B cell (primary cell): ENCODE measurements at regions not wholly inside any gene's neighbourhood (a gene's known extent, or its start where the extent isn't known, plus 50 kb on each side); places are given as distances from the start of the nearest gene placed in this dataset.

Experiments used
- ATAC-seq: fragments of 200-7000 bp; cut with Tn5 transposase; one replicate; pipeline ENCODE4 v1.10.0; 2021; ENCODE audit warnings: low read depth, mild to moderate bottlenecking, moderate number of reproducible peaks, moderate library complexity
- CTCF ChIA-PET: fragments of 350-600 bp; sonication (Branson Sonifier 250); formaldehyde crosslinking; loops from one replicate; lab custom pipeline; 2021; ENCODE audit warnings: antibody characterized with exemption, inconsistent platforms; lab: Charles Lee
- POLR2A ChIA-PET: fragments of 350-600 bp; sonication (Branson Sonifier 250); formaldehyde crosslinking; loops from one replicate; lab custom pipeline; 2021; ENCODE audit warnings: antibody characterized with exemption; lab: Charles Lee
- DNase-seq: peaks from one replicate; pipeline ENCODE4 v3.0.0; 2013
- H2AFZ ChIP-seq: 2 replicates; pipeline ENCODE4 v1.6.1; 2012; ENCODE audit warnings: mild to moderate bottlenecking, low read depth, low read length; ENCODE audit not compliant: insufficient read depth, poor library complexity, severe bottlenecking
- H3K27ac ChIP-seq, 2 donors: 1 replicate in 1 of 2; 2 replicates in 1 of 2; pipeline ENCODE4 v1.5.1; 2012 to 2013; ENCODE audit warnings: low read length in 2 of 2, mild to moderate bottlenecking in 2 of 2, moderate library complexity in 1 of 2
- H3K27me3 ChIP-seq, 4 experiments: fragments of 200-600 bp in 1 of 4; sonication (generic) in 1 of 4; replicated peaks in 1 of 4; 1 replicate in 2 of 4; 2 replicates in 2 of 4; pipeline versions ENCODE4 v1.6.1 to v1.7.0; 2013 to 2016; ENCODE audit warnings: low read length in 3 of 4, mild to moderate bottlenecking in 2 of 4, mixed read lengths in 1 of 4, moderate library complexity in 1 of 4; ENCODE audit not compliant: insufficient read depth in 4 of 4, control insufficient read depth in 3 of 4; ENCODE audit errors: control extremely low read depth in 1 of 4
- H3K36me3 ChIP-seq, 2 experiments: replicated peaks in 1 of 2; 1 replicate in 1 of 2; 2 replicates in 1 of 2; pipeline versions ENCODE4 v1.6.1 to v1.7.1; 2013; ENCODE audit warnings: low read length in 1 of 2; ENCODE audit not compliant: insufficient read depth in 2 of 2, control insufficient read depth in 1 of 2; ENCODE audit errors: control extremely low read depth in 1 of 2, extremely low read depth in 1 of 2
- H3K4me1 ChIP-seq, 2 donors: fragments of 200-600 bp in 1 of 2; sonication (generic) in 1 of 2; 1 replicate in 1 of 2; 2 replicates in 1 of 2; pipeline versions ENCODE4 v1.5.1 to v1.6.1; 2013 to 2017; ENCODE audit warnings: low read length in 2 of 2; ENCODE audit not compliant: control insufficient read depth in 2 of 2, insufficient read depth in 2 of 2
- H3K4me2 ChIP-seq: replicated peaks from 2 replicates; pipeline ENCODE3; 2012; ENCODE audit warnings: mild to moderate bottlenecking, low read depth, low read length; ENCODE audit not compliant: poor library complexity, severe bottlenecking
- H3K4me3 ChIP-seq, 5 experiments: fragments of 200-600 bp in 1 of 5; sonication (generic) in 1 of 5; 1 replicate in 3 of 5; 2 replicates in 2 of 5; pipeline versions ENCODE4 v1.5.1 to v1.7.0; 2011 to 2016; ENCODE audit warnings: low read length in 4 of 5, mild to moderate bottlenecking in 4 of 5, low read depth in 2 of 5, control low read depth in 1 of 5, moderate library complexity in 1 of 5; ENCODE audit not compliant: insufficient read depth in 1 of 5; ENCODE audit errors: control extremely low read depth in 1 of 5, extremely low read depth in 1 of 5
- H3K79me2 ChIP-seq: fragments of 200-600 bp; sonication (generic); one replicate; pipeline ENCODE4 v1.6.0; 2016; ENCODE audit warnings: low read length; ENCODE audit not compliant: control insufficient read depth, insufficient read depth
- H3K9ac ChIP-seq: fragments of 200-600 bp; sonication (generic); 2 replicates; pipeline ENCODE4 v1.6.1; 2017; ENCODE audit warnings: mild to moderate bottlenecking, low read length, moderate library complexity
- H3K9me3 ChIP-seq, 3 donors: one replicate each; pipeline versions ENCODE4 v1.6.1 to v1.7.1; 2013; ENCODE audit warnings: low read length in 2 of 3; ENCODE audit not compliant: control insufficient read depth in 2 of 3, insufficient read depth in 1 of 3; ENCODE audit errors: control extremely low read depth in 1 of 3
- H4K20me1 ChIP-seq: 2 replicates; pipeline ENCODE4 v1.6.0; 2012; ENCODE audit warnings: mild to moderate bottlenecking, low read length; ENCODE audit not compliant: insufficient read depth, control insufficient read depth, poor library complexity, severe bottlenecking
- H3K27ac Mint-ChIP-seq: one replicate; pipeline ENCODE4 v1.8.0; 2021; ENCODE audit warnings: mixed read lengths
- H3K27me3 Mint-ChIP-seq: one replicate; pipeline ENCODE4 v1.8.0; 2021; ENCODE audit warnings: mixed read lengths
- H3K4me1 Mint-ChIP-seq: one replicate; pipeline ENCODE4 v1.8.0; 2021; ENCODE audit warnings: mixed read lengths
- H3K4me3 Mint-ChIP-seq: one replicate; pipeline ENCODE4 v1.8.0; 2021; ENCODE audit warnings: mixed read lengths
- H3K9me3 Mint-ChIP-seq: one replicate; pipeline ENCODE4 v1.8.0; 2022; ENCODE audit warnings: mixed read lengths; ENCODE audit not compliant: insufficient read depth
- CTCF ChIP-seq: fragments of 200-600 bp; IDR thresholded peaks from one replicate; pipeline ENCODE4 v1.8.0; 2022; ENCODE audit warnings: antibody characterized with exemption, mild to moderate bottlenecking
- EZH2 ChIP-seq: IDR thresholded peaks from 2 replicates; pipeline ENCODE4 v1.6.1; 2012; ENCODE audit warnings: borderline replicate concordance, low read depth, mild to moderate bottlenecking, moderate library complexity, low read length; ENCODE audit not compliant: insufficient read depth, poor library complexity, severe bottlenecking
- WGBS: methylation state at CpG from one replicate; pipeline ENCODE4 v1.1.5; 2013; ENCODE audit warnings: missing lambda C conversion rate; ENCODE audit not compliant: insufficient coverage; 5-methylcytosine and 5-hydroxymethylcytosine counted together
- intact Hi-C: fragments of 100-400 bp; cut with micrococcal nuclease; formaldehyde crosslinking; loops from one replicate; pipeline ENCODE4 v1.10.0; 2022

DNA sequence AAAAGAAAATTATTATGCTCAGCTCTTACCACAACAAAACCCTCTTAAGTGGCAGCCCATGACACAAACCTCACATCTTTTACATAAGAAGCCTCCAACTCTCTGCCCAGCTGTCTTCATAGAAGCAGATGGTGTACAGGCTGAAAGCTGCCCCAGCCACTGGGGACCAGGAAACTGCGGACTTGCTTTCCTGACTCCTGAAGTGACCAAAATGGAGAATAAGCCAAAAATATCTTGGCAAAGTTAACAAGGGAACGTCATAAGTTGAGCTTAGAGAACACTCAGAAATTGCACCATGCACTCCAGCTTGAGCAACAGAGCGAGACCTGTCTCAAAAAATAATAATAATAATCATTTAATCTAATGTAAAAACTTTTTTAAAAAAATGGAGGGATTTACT lies 160.3 kb upstream of the CDYL start:
- H2AFZ ChIP-seq: no peak overlapping the region
- no peak overlapping the region for H3K4me3 ChIP-seq
- no peaks in the 10 kb centered on the region for H3K27me3 ChIP-seq
- H3K9ac ChIP-seq: no peak overlapping the region
- Mint-ChIP-seq H3K4me1 (peaks cover 6% of the 10 kb centered on the region), H3K27me3 (peaks cover 26% of the 10 kb centered on the region), H3K27ac (no peak overlapping the region), H3K4me3 (no peak overlapping the region), H3K9me3 (no peaks in the 10 kb centered on the region)
- 40% methylated on average over 1 of the region's 3 CpGs for WGBS
- POLR2A ChIA-PET: no interaction called here
- no peak overlapping the region for H3K27ac ChIP-seq
- no peaks in the 10 kb centered on the region for H3K79me2 ChIP-seq
- H4K20me1 ChIP-seq: no peaks in the 10 kb centered on the region
- no peaks in the 10 kb centered on the region for H3K36me3 ChIP-seq
- CTCF ChIA-PET: no interaction called here
- peaks cover 0 to 3% of the 10 kb centered on the region in 2 donors for H3K4me1 ChIP-seq
- ATAC-seq: no peak
- intact Hi-C loops: no loop called here
- H3K9me3 ChIP-seq: peaks cover 0 to 3% (median 0%) of the 10 kb centered on the region in 3 donors
- no peak overlapping the region for H3K4me2 ChIP-seq
- no peak for TF ChIP-seq CTCF
- DNase-seq: no peak

- 91% methylated on average over 5 of the region's 6 CpGs for WGBS
- H3K27me3 ChIP-seq: no peaks in the 10 kb centered on the region
- H3K27ac ChIP-seq: no peak overlapping the region
- no peak for TF ChIP-seq CTCF
- no peak for TF ChIP-seq EZH2
- POLR2A ChIA-PET: no interaction called here
- CTCF ChIA-PET: no interaction called here
- peaks cover 0 to 3% (median 0%) of the 10 kb centered on the region in 3 donors for H3K9me3 ChIP-seq
- ATAC-seq: no peak
- Mint-ChIP-seq H3K27me3 (peaks cover 30% of the 10 kb centered on the region), H3K9me3 (no peaks in the 10 kb centered on the region), H3K27ac (no peak overlapping the region), H3K4me3 (no peak overlapping the region), H3K4me1 (peaks cover 8% of the 10 kb centered on the region)
- no peak overlapping the region for H3K4me3 ChIP-seq
- H3K9ac ChIP-seq: no peak overlapping the region
- H3K4me1 ChIP-seq: peaks cover 0 to 3% of the 10 kb centered on the region in 2 donors
- H3K79me2 ChIP-seq: no peaks in the 10 kb centered on the region
- H2AFZ ChIP-seq: no peak overlapping the region
- no peak for DNase-seq
- intact Hi-C loops: no loop called here
- no peaks in the 10 kb centered on the region for H4K20me1 ChIP-seq
- no peaks in the 10 kb centered on the region for H3K36me3 ChIP-seq
- no peak overlapping the region for H3K4me2 ChIP-seq
These were observed 161.0 kb upstream of the CDYL start for GRCh38 chr6:4615231-4615630.
